ENCODE measurements at regions not wholly inside any gene's neighbourhood (a gene's known extent, or its start where the extent isn't known, plus 50 kb on each side); places are given as distances from the start of the nearest gene placed in this dataset.

DNA sequence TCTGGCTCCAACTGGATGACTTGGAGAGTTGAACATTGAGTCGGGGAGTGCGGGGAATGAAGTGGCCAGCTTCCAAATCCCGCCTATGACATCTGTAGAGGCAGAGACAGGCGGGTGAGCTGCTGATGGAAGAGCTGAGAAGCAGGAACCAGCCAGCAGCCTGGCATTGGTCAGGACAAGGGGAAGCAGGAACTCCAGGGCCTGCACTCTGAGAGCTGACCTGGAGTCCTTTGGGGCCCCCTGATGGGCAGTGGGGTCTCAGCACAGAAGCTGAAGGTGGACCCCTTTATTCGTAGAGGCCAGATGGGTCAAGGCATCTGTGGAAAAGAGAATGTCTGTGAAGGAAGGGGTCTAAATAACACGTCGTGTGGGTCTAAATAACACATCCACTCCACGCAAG, 57.0 kb downstream of the SEC61G start:
- no peaks in the 10 kb centered on the region for H3K9me3 ChIP-seq (ENCODE audit: low read length)
- H3K4me3 ChIP-seq (ENCODE audit: low read depth in 1 of 2, low read length in 2 of 2): no peak overlapping the region
- H3K4me1 ChIP-seq (ENCODE audit: insufficient read depth, low read length): no peaks in the 10 kb centered on the region
- H3K27ac ChIP-seq (ENCODE audit: low read depth, low read length): no peak overlapping the region
- H3K27me3 ChIP-seq (ENCODE audit: control insufficient read depth in 1 of 2, insufficient read depth in 2 of 2, low read length in 2 of 2): no peaks in the 10 kb centered on the region
- no peak overlapping the region for H3K9ac ChIP-seq (ENCODE audit: low read length)
- no peaks in the 10 kb centered on the region for H3K36me3 ChIP-seq (ENCODE audit: insufficient read depth, low read length)

DNA sequence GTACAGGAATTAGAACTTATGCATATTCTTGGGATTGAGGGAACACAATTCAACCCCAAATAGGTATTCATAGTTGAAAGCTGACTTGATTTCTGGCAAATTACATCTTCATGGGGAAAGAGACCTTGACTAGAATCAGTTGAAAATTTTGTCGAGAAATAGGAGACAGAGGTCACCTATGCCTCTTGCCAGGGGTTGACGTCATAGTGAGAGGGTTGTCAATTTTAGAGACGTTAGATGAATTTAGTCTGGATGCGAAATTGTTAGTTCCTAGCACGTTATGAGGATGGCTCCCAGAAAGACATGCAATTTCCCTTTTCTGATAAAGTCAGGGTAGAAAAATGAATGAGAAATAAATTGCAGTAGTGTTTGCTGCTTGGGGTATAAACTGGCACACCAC, 59.3 kb downstream of the SEC61G start:
- Histone ChIP-seq H3K27ac (ENCODE audit: low read depth, low read length) (no peak overlapping the region), H3K9ac (ENCODE audit: low read length) (no peak overlapping the region), H3K9me3 (ENCODE audit: low read length) (no peaks in the 10 kb centered on the region), H3K4me3 (ENCODE audit: low read depth in 1 of 2, low read length in 2 of 2) (no peak overlapping the region), H3K27me3 (ENCODE audit: control insufficient read depth in 1 of 2, insufficient read depth in 2 of 2, low read length in 2 of 2) (no peaks in the 10 kb centered on the region), H3K4me1 (ENCODE audit: insufficient read depth, low read length) (no peaks in the 10 kb centered on the region), H3K36me3 (ENCODE audit: insufficient read depth, low read length) (no peaks in the 10 kb centered on the region)

DNA sequence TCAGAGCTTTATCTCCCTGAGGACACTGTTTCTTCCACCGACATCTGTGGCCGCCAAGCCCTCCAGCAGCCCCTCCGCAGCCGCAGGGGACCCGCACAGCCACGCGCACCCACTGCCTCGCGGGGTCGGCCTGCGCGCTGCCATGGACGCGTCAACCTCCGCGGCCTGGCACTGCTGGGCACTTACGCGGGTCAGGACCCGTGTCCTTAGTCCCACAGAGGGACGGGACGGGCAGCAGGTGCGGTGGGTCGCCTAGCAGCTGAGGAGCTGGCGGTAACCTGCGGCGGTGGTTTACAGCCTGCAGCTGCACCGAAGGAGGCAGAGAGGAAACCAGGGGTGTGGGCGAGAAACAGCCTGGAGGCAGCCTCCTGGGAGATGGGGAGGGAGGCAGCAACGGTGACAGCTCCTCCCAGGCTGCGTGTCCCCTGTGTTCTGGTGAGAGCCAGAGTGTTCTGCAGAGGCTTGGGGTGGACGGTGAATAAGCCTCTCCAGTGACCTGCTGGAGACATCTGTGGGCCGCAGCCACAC, 61.3 kb downstream of the SEC61G start:
- Histone ChIP-seq H3K27ac (ENCODE audit: low read depth, low read length) (no peak overlapping the region), H3K27me3 (ENCODE audit: control insufficient read depth in 1 of 2, insufficient read depth in 2 of 2, low read length in 2 of 2) (no peaks in the 10 kb centered on the region), H3K4me3 (ENCODE audit: low read depth in 1 of 2, low read length in 2 of 2) (no peak overlapping the region), H3K9me3 (ENCODE audit: low read length) (no peaks in the 10 kb centered on the region), H3K36me3 (ENCODE audit: insufficient read depth, low read length) (no peaks in the 10 kb centered on the region), H3K4me1 (ENCODE audit: insufficient read depth, low read length) (no peaks in the 10 kb centered on the region), H3K9ac (ENCODE audit: low read length) (no peak overlapping the region)

DNA sequence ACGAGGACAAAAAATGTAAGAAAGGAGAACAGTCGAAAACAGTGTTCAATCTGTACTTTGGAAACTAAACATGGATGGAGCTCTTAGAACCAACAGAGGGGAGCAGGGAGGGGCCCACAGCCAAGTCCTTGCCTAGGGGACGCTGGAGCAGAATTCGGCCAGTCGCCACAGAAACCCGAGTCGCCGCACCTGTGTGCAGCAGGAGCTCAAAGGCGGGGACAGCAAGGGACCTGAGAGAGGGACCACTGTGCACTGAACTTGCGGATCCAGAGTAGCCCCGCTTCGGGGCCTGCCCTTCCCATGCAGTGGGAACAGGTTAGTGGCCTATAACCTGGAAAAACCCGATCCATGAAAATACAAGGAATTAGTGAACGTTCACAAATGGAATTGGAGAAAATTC, 68.1 kb downstream of the SEC61G start:
- Histone ChIP-seq H3K4me1 (ENCODE audit: insufficient read depth, low read length) (no peaks in the 10 kb centered on the region), H3K36me3 (ENCODE audit: insufficient read depth, low read length) (no peaks in the 10 kb centered on the region), H3K27ac (ENCODE audit: low read depth, low read length) (no peak overlapping the region), H3K9ac (ENCODE audit: low read length) (no peak overlapping the region), H3K4me3 (ENCODE audit: low read depth in 1 of 2, low read length in 2 of 2) (no peak overlapping the region), H3K27me3 (ENCODE audit: control insufficient read depth in 1 of 2, insufficient read depth in 2 of 2, low read length in 2 of 2) (no peaks in the 10 kb centered on the region), H3K9me3 (ENCODE audit: low read length) (no peaks in the 10 kb centered on the region)

DNA sequence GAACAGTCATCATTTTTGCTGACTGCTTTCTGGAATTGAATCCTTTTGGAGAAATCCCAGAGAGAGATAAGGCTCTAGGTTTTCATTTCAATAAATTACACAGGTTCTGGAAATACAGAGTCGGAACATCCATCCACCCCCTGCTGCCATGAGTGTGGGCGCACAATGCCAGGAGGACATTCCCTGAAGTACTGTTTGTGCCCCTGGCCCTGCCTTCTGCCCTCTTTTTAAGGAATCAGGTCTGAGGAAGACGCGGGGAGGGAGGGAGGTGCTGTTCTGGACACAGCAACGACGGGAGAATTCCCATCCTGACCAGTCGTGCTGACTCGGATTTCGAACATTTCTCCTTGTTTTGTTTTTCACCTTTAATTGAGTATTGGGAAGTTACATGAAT, 69.0 kb downstream of the SEC61G start:
- Histone ChIP-seq H3K4me1 (ENCODE audit: insufficient read depth, low read length) (no peaks in the 10 kb centered on the region), H3K27ac (ENCODE audit: low read depth, low read length) (no peak overlapping the region), H3K9ac (ENCODE audit: low read length) (no peak overlapping the region), H3K4me3 (ENCODE audit: low read depth in 1 of 2, low read length in 2 of 2) (no peak overlapping the region), H3K36me3 (ENCODE audit: insufficient read depth, low read length) (no peaks in the 10 kb centered on the region), H3K27me3 (ENCODE audit: control insufficient read depth in 1 of 2, insufficient read depth in 2 of 2, low read length in 2 of 2) (no peaks in the 10 kb centered on the region), H3K9me3 (ENCODE audit: low read length) (no peaks in the 10 kb centered on the region)

DNA sequence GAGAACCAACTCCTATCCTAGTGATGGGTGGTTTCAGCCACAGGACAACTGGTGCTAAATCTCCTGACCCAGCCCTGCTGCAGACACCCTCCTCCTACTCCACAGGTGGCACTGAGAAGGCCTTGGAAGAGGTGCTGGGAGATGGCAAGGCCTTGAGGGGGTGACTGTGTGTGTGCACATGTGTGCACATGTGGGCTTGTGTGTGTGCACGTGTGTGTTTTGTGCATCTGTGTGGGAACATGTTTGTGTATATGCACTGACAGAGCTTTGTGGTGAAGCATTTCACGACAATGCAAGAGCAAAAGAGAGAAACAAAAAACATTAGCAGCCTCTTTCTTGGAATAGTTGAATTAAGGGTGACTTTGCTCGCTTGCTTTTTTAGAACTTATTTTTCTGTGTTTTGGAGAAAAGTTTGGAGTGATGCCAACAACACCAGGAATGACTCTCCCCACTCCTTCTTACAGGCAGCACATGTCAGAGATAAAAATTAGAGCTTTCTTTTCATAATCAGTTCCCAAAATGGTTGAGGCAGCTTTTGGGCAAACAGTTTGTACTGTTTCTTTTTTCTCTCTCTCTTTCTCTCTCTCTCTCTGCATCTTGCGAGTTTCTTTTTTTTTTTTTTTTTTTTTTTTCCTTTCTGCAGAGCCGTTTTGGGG, 69.5 kb downstream of the SEC61G start:
- Histone ChIP-seq H3K4me1 (ENCODE audit: insufficient read depth, low read length) (no peaks in the 10 kb centered on the region), H3K4me3 (ENCODE audit: low read depth in 1 of 2, low read length in 2 of 2) (no peak overlapping the region), H3K27ac (ENCODE audit: low read depth, low read length) (no peak overlapping the region), H3K36me3 (ENCODE audit: insufficient read depth, low read length) (no peaks in the 10 kb centered on the region), H3K9ac (ENCODE audit: low read length) (no peak overlapping the region), H3K9me3 (ENCODE audit: low read length) (no peaks in the 10 kb centered on the region), H3K27me3 (ENCODE audit: control insufficient read depth in 1 of 2, insufficient read depth in 2 of 2, low read length in 2 of 2) (no peaks in the 10 kb centered on the region)

DNA sequence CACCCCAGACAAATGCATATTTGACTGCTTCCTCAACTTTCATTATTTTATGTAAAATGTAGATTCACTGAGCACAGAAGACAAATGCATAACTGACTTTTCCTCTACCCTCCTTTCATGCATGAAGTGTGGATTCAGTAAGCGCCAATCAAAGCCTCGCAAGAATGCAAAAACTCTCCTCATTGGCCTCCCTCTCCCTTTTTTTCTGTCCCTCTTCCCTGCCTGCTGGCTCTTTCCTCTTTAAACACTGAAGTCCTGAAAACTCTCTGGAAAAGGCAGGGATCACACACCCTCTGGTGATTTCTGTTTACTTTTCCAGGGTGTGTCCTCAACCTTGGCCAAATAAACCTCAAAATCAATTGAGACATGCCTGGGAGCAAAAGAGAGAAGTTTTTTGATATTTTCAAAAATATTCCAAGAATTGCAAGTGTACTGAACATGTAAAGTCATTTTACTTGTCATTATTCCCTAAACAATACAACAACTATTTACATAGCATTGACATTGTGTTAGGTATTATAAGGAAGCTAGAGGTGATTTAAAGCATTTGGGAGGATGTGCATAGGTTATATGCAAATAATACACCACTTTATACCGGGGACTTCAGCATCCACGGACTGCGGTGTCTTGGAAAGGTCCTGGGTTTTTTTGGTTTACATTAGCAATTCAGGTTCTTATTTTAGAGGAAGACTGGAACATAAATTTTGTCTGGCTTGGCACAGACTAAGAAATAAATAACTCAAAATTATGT, 71.4 kb downstream of the SEC61G start:
- Histone ChIP-seq H3K4me1 (ENCODE audit: insufficient read depth, low read length) (no peaks in the 10 kb centered on the region), H3K4me3 (ENCODE audit: low read depth in 1 of 2, low read length in 2 of 2) (no peak overlapping the region), H3K36me3 (ENCODE audit: insufficient read depth, low read length) (no peaks in the 10 kb centered on the region), H3K27me3 (ENCODE audit: control insufficient read depth in 1 of 2, insufficient read depth in 2 of 2, low read length in 2 of 2) (no peaks in the 10 kb centered on the region), H3K9ac (ENCODE audit: low read length) (no peak overlapping the region), H3K9me3 (ENCODE audit: low read length) (no peaks in the 10 kb centered on the region), H3K27ac (ENCODE audit: low read depth, low read length) (no peak overlapping the region)

DNA sequence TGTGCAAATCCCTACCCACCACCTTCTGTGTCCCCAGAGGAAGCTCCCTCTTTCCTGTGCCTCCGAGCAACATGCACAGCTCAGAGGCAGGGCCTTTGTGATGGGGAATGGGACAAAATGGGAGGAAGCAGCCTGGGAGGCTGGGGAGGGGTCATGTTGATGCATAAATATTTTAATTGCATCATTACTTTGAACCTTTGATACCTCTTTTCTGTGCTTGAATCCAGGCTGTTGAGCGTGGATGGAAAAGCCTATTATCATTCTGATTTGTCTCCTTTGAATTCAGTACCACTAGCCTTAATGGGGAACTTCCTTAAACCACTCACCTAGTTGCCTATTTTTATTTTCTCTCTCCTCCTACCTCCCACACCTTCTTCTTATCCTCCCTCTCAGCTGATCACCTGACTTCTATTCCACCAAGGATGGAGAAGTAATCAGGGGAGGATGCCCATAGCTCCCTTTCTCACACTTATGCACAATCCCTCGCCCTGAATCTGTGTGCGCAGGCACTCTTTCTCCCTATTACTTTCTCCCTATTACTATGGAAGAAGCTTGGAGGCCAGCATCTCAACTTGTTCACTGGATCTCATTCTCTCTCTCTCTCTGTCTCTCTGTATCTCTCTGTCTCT, 78.5 kb downstream of the SEC61G start:
- Histone ChIP-seq H3K9me3 (ENCODE audit: low read length) (no peaks in the 10 kb centered on the region), H3K36me3 (ENCODE audit: insufficient read depth, low read length) (no peaks in the 10 kb centered on the region), H3K4me3 (ENCODE audit: low read depth in 1 of 2, low read length in 2 of 2) (no peak overlapping the region), H3K27me3 (ENCODE audit: control insufficient read depth in 1 of 2, insufficient read depth in 2 of 2, low read length in 2 of 2) (no peaks in the 10 kb centered on the region), H3K27ac (ENCODE audit: low read depth, low read length) (no peak overlapping the region), H3K9ac (ENCODE audit: low read length) (no peak overlapping the region), H3K4me1 (ENCODE audit: insufficient read depth, low read length) (no peaks in the 10 kb centered on the region)

DNA sequence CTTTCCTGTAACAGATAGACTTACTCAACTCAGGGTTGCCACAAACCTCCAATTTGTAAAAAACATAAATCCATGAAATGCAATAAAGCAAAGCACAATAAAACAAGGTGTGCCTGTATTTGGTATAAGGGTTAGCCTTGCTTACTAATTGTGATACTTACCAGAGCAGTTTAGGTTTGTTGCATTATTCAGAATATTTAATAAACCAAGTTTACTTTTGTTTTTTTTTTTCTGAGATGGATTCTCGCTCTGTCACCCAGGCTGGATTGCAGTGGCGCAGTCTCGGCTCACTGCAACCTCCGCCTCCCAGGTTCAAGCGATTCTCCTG, 79.6 kb downstream of the SEC61G start:
- H3K27me3 ChIP-seq (ENCODE audit: control insufficient read depth in 1 of 2, insufficient read depth in 2 of 2, low read length in 2 of 2): no peaks in the 10 kb centered on the region
- H3K4me1 ChIP-seq (ENCODE audit: insufficient read depth, low read length): no peaks in the 10 kb centered on the region
- no peak overlapping the region for H3K9ac ChIP-seq (ENCODE audit: low read length)
- no peak overlapping the region for H3K27ac ChIP-seq (ENCODE audit: low read depth, low read length)
- H3K4me3 ChIP-seq (ENCODE audit: low read depth in 1 of 2, low read length in 2 of 2): no peak overlapping the region
- H3K36me3 ChIP-seq (ENCODE audit: insufficient read depth, low read length): no peaks in the 10 kb centered on the region
- no peaks in the 10 kb centered on the region for H3K9me3 ChIP-seq (ENCODE audit: low read length)

DNA sequence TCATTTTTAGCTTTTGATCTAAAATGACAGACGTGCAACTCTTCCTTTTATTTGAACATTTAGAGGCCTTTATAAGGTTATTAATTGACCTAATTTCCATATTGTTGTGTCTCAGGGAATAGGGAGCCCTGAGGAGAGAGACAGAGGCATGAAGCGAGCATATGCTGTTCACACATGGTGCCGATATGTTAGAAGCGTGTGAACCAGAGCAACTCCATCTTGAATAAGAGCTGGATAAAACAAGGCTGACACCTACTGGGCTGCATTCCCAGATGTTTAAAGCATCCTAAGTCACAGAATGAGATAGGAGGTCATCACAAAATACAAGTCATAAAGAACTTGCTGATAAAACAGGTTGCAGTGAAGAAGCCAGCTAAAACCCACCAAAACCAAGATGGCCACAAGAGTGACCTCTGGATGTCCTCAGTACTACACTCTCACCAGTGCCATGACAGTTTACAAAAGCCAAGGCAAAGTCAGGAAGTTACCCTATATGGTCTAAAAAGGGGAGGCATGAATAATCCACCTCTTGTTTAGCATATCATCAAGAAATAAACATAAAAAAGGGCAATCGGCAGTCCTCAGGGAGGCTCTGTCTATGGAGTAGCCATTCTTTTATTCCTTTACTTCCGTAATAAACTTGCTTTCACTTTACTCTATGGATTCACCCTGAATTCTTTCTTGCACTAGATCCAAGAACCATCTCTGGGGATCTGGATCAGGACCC, 80.1 kb downstream of the SEC61G start:
- no peaks in the 10 kb centered on the region for H3K9me3 ChIP-seq (ENCODE audit: low read length)
- no peak overlapping the region for H3K27ac ChIP-seq (ENCODE audit: low read depth, low read length)
- H3K4me3 ChIP-seq (ENCODE audit: low read depth in 1 of 2, low read length in 2 of 2): no peak overlapping the region

DNA sequence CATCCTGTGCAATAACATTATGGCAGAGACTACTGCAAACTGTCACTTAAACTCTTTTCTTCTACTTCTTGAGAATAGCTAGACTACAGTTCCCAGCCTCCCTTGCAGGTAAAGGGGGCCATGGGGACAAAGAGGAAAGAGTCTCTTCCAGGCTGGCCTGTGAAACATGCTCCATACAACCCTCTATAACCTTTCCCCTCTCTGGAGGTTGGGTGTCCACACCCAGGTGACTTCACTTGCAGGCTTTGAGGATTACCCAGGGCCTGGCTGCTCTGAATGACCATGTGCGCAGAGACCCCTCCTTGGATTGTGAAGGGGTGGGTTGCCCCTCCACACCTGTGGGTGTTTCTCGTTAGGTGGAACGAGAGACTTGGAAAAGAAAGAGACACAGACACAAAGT, 84.1 kb downstream of the SEC61G start:
- Histone ChIP-seq H3K4me1 (ENCODE audit: insufficient read depth, low read length) (no peaks in the 10 kb centered on the region), H3K27me3 (ENCODE audit: control insufficient read depth in 1 of 2, insufficient read depth in 2 of 2, low read length in 2 of 2) (no peaks in the 10 kb centered on the region), H3K36me3 (ENCODE audit: insufficient read depth, low read length) (no peaks in the 10 kb centered on the region), H3K9ac (ENCODE audit: low read length) (no peak overlapping the region), H3K9me3 (ENCODE audit: low read length) (no peaks in the 10 kb centered on the region), H3K4me3 (ENCODE audit: low read depth in 1 of 2, low read length in 2 of 2) (no peak overlapping the region), H3K27ac (ENCODE audit: low read depth, low read length) (no peak overlapping the region)

More for the DNA sequence above, 80.1 kb downstream of the SEC61G start:
- no peaks in the 10 kb centered on the region for H3K27me3 ChIP-seq (ENCODE audit: control insufficient read depth in 1 of 2, insufficient read depth in 2 of 2, low read length in 2 of 2)
- no peak overlapping the region for H3K9ac ChIP-seq (ENCODE audit: low read length)
- no peaks in the 10 kb centered on the region for H3K4me1 ChIP-seq (ENCODE audit: insufficient read depth, low read length)
- H3K36me3 ChIP-seq (ENCODE audit: insufficient read depth, low read length): no peaks in the 10 kb centered on the region
